ENCODE measurements at regions not wholly inside any gene's neighbourhood (a gene's known extent, or its start where the extent isn't known, plus 50 kb on each side); places are given as distances from the start of the nearest gene placed in this dataset.
"Not testable (repeated sequence)": the region's sequence is repeated elsewhere in the genome, so short reads cannot be mapped to it uniquely, and the experiment has no call there.

GRCh38 chr2:35185861-35186412, 1169.6 kb upstream of the CRIM1 start:
- Histone ChIP-seq H3K27me3 (replicated peaks; ENCODE audit: insufficient read depth) (no peaks in the 10 kb centered on the region), H3K27ac (no peak overlapping the region), H3K9me3 (no peaks in the 10 kb centered on the region), H3K4me3 (no peak overlapping the region), H3K4me1 (replicated peaks) (no peaks in the 10 kb centered on the region), H3K36me3 (no peaks in the 10 kb centered on the region)
- WGBS = 78% methylated on average over 4 of the region's 4 CpGs
- TF ChIP-seq CTCF (IDR thresholded peaks at IDR 0.05) (no peak), POLR2A (IDR thresholded peaks at IDR 0.05) (no peak), POLR2AphosphoS5 (IDR thresholded peaks at IDR 0.05) (no peak)
- DNase-seq (ENCODE audit: low spot score) = no peak
- intact Hi-C loops (cut with DNase I) = no loop called here

GRCh38 chr2:35184471-35184870, 1171.1 kb upstream of the CRIM1 start:
- TF ChIP-seq POLR2A (IDR thresholded peaks at IDR 0.05) (no peak), POLR2AphosphoS5 (IDR thresholded peaks at IDR 0.05) (no peak), CTCF (IDR thresholded peaks at IDR 0.05) (no peak)
- no peak for DNase-seq (ENCODE audit: low spot score)
- Histone ChIP-seq H3K9me3 (no peaks in the 10 kb centered on the region), H3K27ac (no peak overlapping the region), H3K4me1 (replicated peaks) (no peaks in the 10 kb centered on the region), H3K4me3 (no peak overlapping the region), H3K27me3 (replicated peaks; ENCODE audit: insufficient read depth) (no peaks in the 10 kb centered on the region), H3K36me3 (no peaks in the 10 kb centered on the region)
- 84% methylated on average over 1 of the region's 1 CpG for WGBS
- intact Hi-C loops (cut with DNase I) = no loop called here

- H3K36me3 ChIP-seq; H3K4me3 ChIP-seq; H3K4me1 ChIP-seq (replicated peaks); intact Hi-C loops (cut with DNase I); DNase-seq (ENCODE audit: low spot score); H3K27me3 ChIP-seq (replicated peaks; ENCODE audit: insufficient read depth); H3K27ac ChIP-seq; H3K9me3 ChIP-seq: not testable (repeated sequence)
- WGBS = 30% methylated on average over 5 of the region's 5 CpGs
Measured at GRCh38 chr2:35176726-35177125, 1178.9 kb upstream of the CRIM1 start.

GRCh38 chr2:35174845-35175244, 1180.7 kb upstream of the CRIM1 start:
- H3K27ac ChIP-seq = no peak overlapping the region
- TF ChIP-seq CTCF (IDR thresholded peaks at IDR 0.05) (no peak), POLR2AphosphoS5 (IDR thresholded peaks at IDR 0.05) (no peak), POLR2A (IDR thresholded peaks at IDR 0.05) (no peak)
- no peak for DNase-seq (ENCODE audit: low spot score)
- no peaks in the 10 kb centered on the region for H3K4me1 ChIP-seq (replicated peaks)
- H3K9me3 ChIP-seq = no peaks in the 10 kb centered on the region
- H3K36me3 ChIP-seq = no peaks in the 10 kb centered on the region
- intact Hi-C loops (cut with DNase I) = no loop called here
- H3K4me3 ChIP-seq = no peak overlapping the region
- 90% methylated on average over 7 of the region's 7 CpGs for WGBS
- H3K27me3 ChIP-seq (replicated peaks; ENCODE audit: insufficient read depth) = no peaks in the 10 kb centered on the region

- DNase-seq (ENCODE audit: low spot score) = no peak
- H3K4me3 ChIP-seq = no peak overlapping the region
- 34% methylated on average over 2 of the region's 2 CpGs for WGBS
- H3K9me3 ChIP-seq = no peaks in the 10 kb centered on the region
- no peaks in the 10 kb centered on the region for H3K27me3 ChIP-seq (replicated peaks; ENCODE audit: insufficient read depth)
- no peaks in the 10 kb centered on the region for H3K36me3 ChIP-seq
- H3K27ac ChIP-seq = no peak overlapping the region
- TF ChIP-seq CTCF (IDR thresholded peaks at IDR 0.05) = no peak
- no peak for TF ChIP-seq POLR2A (IDR thresholded peaks at IDR 0.05)
- no peak for TF ChIP-seq POLR2AphosphoS5 (IDR thresholded peaks at IDR 0.05)
- H3K4me1 ChIP-seq (replicated peaks) = no peaks in the 10 kb centered on the region
- intact Hi-C loops (cut with DNase I) = no loop called here
Measured at GRCh38 chr2:35172687-35173086, 1182.9 kb upstream of the CRIM1 start.

Measured in prostate gland (tissue), 2 donors.